ENCODE measurements at regions not wholly inside any gene's neighbourhood (a gene's known extent, or its start where the extent isn't known, plus 50 kb on each side); places are given as distances from the start of the nearest gene placed in this dataset.

GRCh38 chr4:31573554-31573953, 853.4 kb downstream of the PCDH7 start:
- no peak for DNase-seq (ENCODE audit: extremely low read depth in 1 of 2, low read depth in 1 of 2)

- DNase-seq (ENCODE audit: extremely low read depth in 1 of 2, low read depth in 1 of 2) = no peak
These were observed 855.3 kb downstream of the PCDH7 start for GRCh38 chr4:31575504-31575903.

- DNase-seq (ENCODE audit: extremely low read depth in 1 of 2, low read depth in 1 of 2) = no peak
These were observed 860.7 kb downstream of the PCDH7 start for GRCh38 chr4:31580843-31581242.

- DNase-seq (ENCODE audit: extremely low read depth in 1 of 2, low read depth in 1 of 2) = no peak
These were observed 865.3 kb downstream of the PCDH7 start for GRCh38 chr4:31585503-31585902.

GRCh38 chr4:31592293-31592692, 872.1 kb downstream of the PCDH7 start:
- no peak for DNase-seq (ENCODE audit: extremely low read depth in 1 of 2, low read depth in 1 of 2)

GRCh38 chr4:31595496-31595895, 875.3 kb downstream of the PCDH7 start:
- DNase-seq (ENCODE audit: extremely low read depth in 1 of 2, low read depth in 1 of 2) = no peak

GRCh38 chr4:31598639-31599038, 878.5 kb downstream of the PCDH7 start:
- DNase-seq (ENCODE audit: extremely low read depth in 1 of 2, low read depth in 1 of 2) = no peak

GRCh38 chr4:31601793-31602192, 881.6 kb downstream of the PCDH7 start:
- no peak for DNase-seq (ENCODE audit: extremely low read depth in 1 of 2, low read depth in 1 of 2)

GRCh38 chr4:31613946-31614623, 893.9 kb downstream of the PCDH7 start:
- no peak for DNase-seq (ENCODE audit: extremely low read depth in 1 of 2, low read depth in 1 of 2)

- no peak for DNase-seq (ENCODE audit: extremely low read depth in 1 of 2, low read depth in 1 of 2)
These were observed 897.5 kb downstream of the PCDH7 start for GRCh38 chr4:31617667-31618066.

- no peak for DNase-seq (ENCODE audit: extremely low read depth in 1 of 2, low read depth in 1 of 2)
These were observed 900.3 kb downstream of the PCDH7 start for GRCh38 chr4:31620476-31620875.

GRCh38 chr4:31645236-31645635, 925.1 kb downstream of the PCDH7 start:
- no peak for DNase-seq (ENCODE audit: extremely low read depth in 1 of 2, low read depth in 1 of 2)

- no peak for DNase-seq (ENCODE audit: extremely low read depth in 1 of 2, low read depth in 1 of 2)
These were observed 927.6 kb downstream of the PCDH7 start for GRCh38 chr4:31647786-31648185.

GRCh38 chr4:31649878-31650277, 929.7 kb downstream of the PCDH7 start:
- no peak for DNase-seq (ENCODE audit: extremely low read depth in 1 of 2, low read depth in 1 of 2)

GRCh38 chr4:31651541-31651940, 931.4 kb downstream of the PCDH7 start:
- no peak for DNase-seq (ENCODE audit: extremely low read depth in 1 of 2, low read depth in 1 of 2)

GRCh38 chr4:31655328-31655727, 935.2 kb downstream of the PCDH7 start:
- no peak for DNase-seq (ENCODE audit: extremely low read depth in 1 of 2, low read depth in 1 of 2)

- DNase-seq (ENCODE audit: extremely low read depth in 1 of 2, low read depth in 1 of 2) = no peak
These were observed 937.8 kb downstream of the PCDH7 start for GRCh38 chr4:31657859-31658570.

GRCh38 chr4:31660916-31661315, 940.7 kb downstream of the PCDH7 start:
- DNase-seq (ENCODE audit: extremely low read depth in 1 of 2, low read depth in 1 of 2) = no peak

GRCh38 chr4:31662951-31663350, 942.8 kb downstream of the PCDH7 start:
- no peak for DNase-seq (ENCODE audit: extremely low read depth in 1 of 2, low read depth in 1 of 2)

- DNase-seq (ENCODE audit: extremely low read depth in 1 of 2, low read depth in 1 of 2) = no peak
These were observed 947.5 kb downstream of the PCDH7 start for GRCh38 chr4:31667686-31668085.

- DNase-seq (ENCODE audit: extremely low read depth in 1 of 2, low read depth in 1 of 2) = no peak
These were observed 954.3 kb downstream of the PCDH7 start for GRCh38 chr4:31674313-31674947.

GRCh38 chr4:31678356-31678755, 958.2 kb downstream of the PCDH7 start:
- no peak for DNase-seq (ENCODE audit: extremely low read depth in 1 of 2, low read depth in 1 of 2)

Measured in stimulated activated CD8-positive, alpha-beta memory T cell treated with anti-CD3 and anti-CD28 coated beads, Interleukin-7, amount 100 ng/mL, for 48 hours (primary cell).